ENCODE measurements at regions not wholly inside any gene's neighbourhood (a gene's known extent, or its start where the extent isn't known, plus 50 kb on each side); places are given as distances from the start of the nearest gene placed in this dataset.

- no peak overlapping the region for H3K4me3 ChIP-seq (replicated peaks in 1 of 2; ENCODE audit: low read depth in 2 of 2, low read length in 2 of 2)
- peak in 1 of 2 donors; percentile 31 for DNase-seq (ENCODE audit: low read depth in 2 of 2)
- no peak for TF ChIP-seq CTCF (IDR thresholded peaks at IDR 0.05; ENCODE audit: low read depth, low read length)
Measured at GRCh38 chr2:41413813-41414485, 633.9 kb upstream of the PKDCC start.

- H3K4me3 ChIP-seq (replicated peaks in 1 of 2; ENCODE audit: low read depth in 2 of 2, low read length in 2 of 2) = no peak overlapping the region
- peak; percentile 68 for TF ChIP-seq CTCF (IDR thresholded peaks at IDR 0.05; ENCODE audit: low read depth, low read length)
- DNase-seq (ENCODE audit: low read depth in 2 of 2) = peak; percentile 63 to 74
Measured at GRCh38 chr2:41414486-41415230, 633.2 kb upstream of the PKDCC start.

- H3K4me3 ChIP-seq (replicated peaks in 1 of 2; ENCODE audit: low read depth in 2 of 2, low read length in 2 of 2) = no peak overlapping the region
- no peak for TF ChIP-seq CTCF (IDR thresholded peaks at IDR 0.05; ENCODE audit: low read depth, low read length)
- no peak for DNase-seq (ENCODE audit: low read depth in 2 of 2)
Measured at GRCh38 chr2:41417511-41417910, 630.3 kb upstream of the PKDCC start.

- no peak for TF ChIP-seq CTCF (IDR thresholded peaks at IDR 0.05; ENCODE audit: low read depth, low read length)
- no peak overlapping the region for H3K4me3 ChIP-seq (replicated peaks in 1 of 2; ENCODE audit: low read depth in 2 of 2, low read length in 2 of 2)
- DNase-seq (ENCODE audit: low read depth in 2 of 2) = no peak
Measured at GRCh38 chr2:41420219-41420618, 627.6 kb upstream of the PKDCC start.

- no peak for DNase-seq (ENCODE audit: low read depth in 2 of 2)
- H3K4me3 ChIP-seq (replicated peaks in 1 of 2; ENCODE audit: low read depth in 2 of 2, low read length in 2 of 2) = no peak overlapping the region
- TF ChIP-seq CTCF (IDR thresholded peaks at IDR 0.05; ENCODE audit: low read depth, low read length) = no peak
Measured at GRCh38 chr2:41420872-41421271, 626.9 kb upstream of the PKDCC start.

GRCh38 chr2:41431756-41432155 is 616.1 kb upstream of the PKDCC start:
- no peak for TF ChIP-seq CTCF (IDR thresholded peaks at IDR 0.05; ENCODE audit: low read depth, low read length)
- no peak overlapping the region for H3K4me3 ChIP-seq (replicated peaks in 1 of 2; ENCODE audit: low read depth in 2 of 2, low read length in 2 of 2)
- no peak for DNase-seq (ENCODE audit: low read depth in 2 of 2)

Data from cardiac fibroblast (primary cell).